Brain microvascular endothelial cell (primary cell): ENCODE measurements at regions not wholly inside any gene's neighbourhood (a gene's known extent, or its start where the extent isn't known, plus 50 kb on each side); places are given as distances from the start of the nearest gene placed in this dataset.

Experiments used
- DNase-seq: peaks from one replicate; pipeline ENCODE4 v3.0.0-alpha.2; 2020
- H3K27ac ChIP-seq: fragments of 250-450 bp; sonication (Bioruptor Pico); 2 replicates; pipeline ENCODE4 v1.5.1; 2020; ENCODE audit warnings: mild to moderate bottlenecking, moderate library complexity
- H3K27me3 ChIP-seq: fragments of 250-450 bp; sonication (Bioruptor Pico); replicated peaks from 2 replicates; pipeline ENCODE4 v1.5.1; 2020; ENCODE audit warnings: mild to moderate bottlenecking
- H3K36me3 ChIP-seq: fragments of 250-450 bp; sonication (Bioruptor Pico); replicated peaks from 2 replicates; pipeline ENCODE4 v1.5.1; 2020; ENCODE audit warnings: mild to moderate bottlenecking
- H3K4me3 ChIP-seq: 2 replicates; pipeline ENCODE4 v1.5.1; 2011; ENCODE audit warnings: low read depth, mild to moderate bottlenecking, control low read depth, low read length, moderate library complexity
- CTCF ChIP-seq: IDR thresholded peaks from 2 replicates; pipeline ENCODE4 v1.5.1; 2011; ENCODE audit warnings: low read depth, mild to moderate bottlenecking, moderate library complexity, low read length, control low read depth, inconsistent platforms; ENCODE audit errors: missing control alignments
- in situ Hi-C: cut with HindIII; loops from 2 replicates; pipeline ENCODE4 v1.10.0; 2017; ENCODE audit warnings: low sequenced_read_pairs, low pct_ligation_motif_present

- H3K27me3 ChIP-seq, result no peaks in the 10 kb centered on the region
- no peak for DNase-seq
- no peak for TF ChIP-seq CTCF
- no peak overlapping the region for H3K27ac ChIP-seq
- H3K4me3 ChIP-seq, result no peak overlapping the region
- in situ Hi-C loops, result no loop called here
- H3K36me3 ChIP-seq, result no peaks in the 10 kb centered on the region
These were observed 564.0 kb upstream of the GCFC2 start for GRCh38 chr2:76274676-76275075.

- no peaks in the 10 kb centered on the region for H3K27me3 ChIP-seq
- in situ Hi-C loops, result no loop called here
- no peak overlapping the region for H3K4me3 ChIP-seq
- no peak overlapping the region for H3K27ac ChIP-seq
- DNase-seq, result no peak
- no peaks in the 10 kb centered on the region for H3K36me3 ChIP-seq
- no peak for TF ChIP-seq CTCF
These were observed 563.4 kb upstream of the GCFC2 start for GRCh38 chr2:76274160-76274559.

GRCh38 chr2:76270096-76270710 lies 559.5 kb upstream of the GCFC2 start:
- H3K27ac ChIP-seq, result no peak overlapping the region
- H3K27me3 ChIP-seq, result no peaks in the 10 kb centered on the region
- TF ChIP-seq CTCF, result no peak
- no peaks in the 10 kb centered on the region for H3K36me3 ChIP-seq
- in situ Hi-C loops, result no loop called here
- H3K4me3 ChIP-seq, result no peak overlapping the region
- no peak for DNase-seq

- no peak overlapping the region for H3K27ac ChIP-seq
- in situ Hi-C loops, result no loop called here
- H3K4me3 ChIP-seq, result no peak overlapping the region
- H3K27me3 ChIP-seq, result no peaks in the 10 kb centered on the region
- no peak for DNase-seq
- TF ChIP-seq CTCF, result no peak
- no peaks in the 10 kb centered on the region for H3K36me3 ChIP-seq
These were observed 558.3 kb upstream of the GCFC2 start for GRCh38 chr2:76268902-76269620.

GRCh38 chr2:76268484-76268883 lies 557.8 kb upstream of the GCFC2 start:
- in situ Hi-C loops, result no loop called here
- no peaks in the 10 kb centered on the region for H3K36me3 ChIP-seq

More at GRCh38 chr2:76268484-76268883, 557.8 kb upstream of the GCFC2 start:
- Histone ChIP-seq H3K4me3 (no peak overlapping the region), H3K27ac (no peak overlapping the region), H3K27me3 (no peaks in the 10 kb centered on the region)
- no peak for TF ChIP-seq CTCF
- DNase-seq, result no peak
